Right atrium auricular region (tissue), 2 donors: ENCODE measurements at regions not wholly inside any gene's neighbourhood (a gene's known extent, or its start where the extent isn't known, plus 50 kb on each side); places are given as distances from the start of the nearest gene placed in this dataset.

ENCODE experiments used
- DNase-seq: peaks from one replicate; pipeline ENCODE4 v3.0.0-alpha.2; 2019; ENCODE audit warnings: low spot score
- H3K27ac ChIP-seq, 2 donors: fragments of 200-600 bp; sonication (generic); 1 replicate in 1 of 2; 2 replicates in 1 of 2; pipeline ENCODE4 v1.5.1; 2016 to 2019
- H3K27me3 ChIP-seq, 2 donors: fragments of 200-600 bp; sonication (generic); one replicate each; pipeline versions ENCODE4 v1.5.1 to v1.6.0; 2017 to 2019
- H3K36me3 ChIP-seq: fragments of 200-600 bp; sonication (generic); one replicate; pipeline ENCODE4 v1.5.1; 2016
- H3K4me1 ChIP-seq, 2 donors: fragments of 200-600 bp; sonication (generic); one replicate each; pipeline versions ENCODE4 v1.5.1 to v1.6.0; 2017 to 2019
- H3K4me3 ChIP-seq, 2 donors: fragments of 200-600 bp; sonication (generic); 1 replicate in 1 of 2; 2 replicates in 1 of 2; pipeline ENCODE4 v1.5.1; 2017 to 2019; ENCODE audit warnings: mild to moderate bottlenecking in 1 of 2, moderate library complexity in 1 of 2
- H3K9me3 ChIP-seq, 2 donors: fragments of 200-600 bp; sonication (generic); one replicate each; pipeline ENCODE4 v1.5.1; 2019
- CTCF ChIP-seq, 2 donors: fragments of 200-600 bp; sonication (generic); IDR thresholded peaks; one replicate each; pipeline ENCODE4 v1.5.1; 2019; ENCODE audit warnings: antibody characterized with exemption in 2 of 2

GRCh38 chr11:97460091-97460490, 1070.3 kb downstream of the JRKL start:
- Histone ChIP-seq H3K4me3 (no peak overlapping the region), H3K9me3 (peaks cover 0 to 12% of the 10 kb centered on the region in 2 donors), H3K4me1 (no peaks in the 10 kb centered on the region), H3K36me3 (no peaks in the 10 kb centered on the region), H3K27ac (no peak overlapping the region), H3K27me3 (no peaks in the 10 kb centered on the region)
- no peak for TF ChIP-seq CTCF (IDR thresholded peaks at IDR 0.05)
- DNase-seq: no peak

DNA sequence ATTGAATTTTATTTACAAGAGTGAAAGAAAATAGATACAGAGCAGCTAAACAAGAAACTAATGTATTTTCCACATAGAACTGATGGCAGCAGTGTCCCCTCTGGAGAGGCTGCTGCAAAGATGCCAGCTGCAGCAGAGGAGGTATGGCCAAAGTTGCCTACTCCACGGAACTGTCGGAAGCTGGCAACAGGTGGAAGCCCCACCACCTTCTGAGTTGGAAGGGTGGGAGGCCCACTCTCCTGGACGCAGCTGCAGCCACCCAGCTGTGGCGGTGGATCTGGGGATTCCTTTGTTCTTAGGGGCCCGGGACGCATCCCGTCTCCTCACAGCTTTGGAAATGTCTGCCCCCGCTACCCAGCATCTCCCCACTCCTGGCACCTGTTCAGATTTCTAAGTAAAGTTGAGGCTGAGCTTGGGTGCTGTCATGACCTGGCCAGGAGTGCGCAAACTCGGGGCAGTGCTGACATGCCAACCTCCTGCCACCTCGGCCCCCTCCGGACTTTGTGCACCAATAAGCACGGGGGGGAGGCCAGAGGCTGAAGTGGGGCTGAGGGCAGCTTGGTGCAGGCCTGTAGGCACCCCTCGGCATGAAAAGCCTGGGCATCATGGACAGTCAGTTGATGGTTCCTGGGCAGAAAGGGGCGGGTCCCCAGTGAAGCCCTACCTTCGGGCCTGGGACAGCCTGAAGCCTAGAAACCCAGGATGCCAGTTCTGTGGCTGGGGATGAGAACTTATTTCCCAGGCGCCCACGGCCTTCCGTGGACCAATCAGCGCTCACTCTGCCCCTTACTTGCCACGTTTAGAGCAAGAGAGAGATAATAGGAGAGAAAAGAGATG, 1071.4 kb downstream of the JRKL start:
- Histone ChIP-seq H3K27me3 (no peaks in the 10 kb centered on the region), H3K4me1 (no peaks in the 10 kb centered on the region), H3K36me3 (no peaks in the 10 kb centered on the region), H3K9me3 (peaks cover 0 to 12% of the 10 kb centered on the region in 2 donors), H3K27ac (no peak overlapping the region), H3K4me3 (no peak overlapping the region)
- DNase-seq: no peak
- TF ChIP-seq CTCF (IDR thresholded peaks at IDR 0.05): no peak

GRCh38 chr11:97461934-97462333, 1072.1 kb downstream of the JRKL start:
- peaks cover 0 to 12% of the 10 kb centered on the region in 2 donors for H3K9me3 ChIP-seq
- H3K4me3 ChIP-seq: no peak overlapping the region
- no peak for TF ChIP-seq CTCF (IDR thresholded peaks at IDR 0.05)
- no peaks in the 10 kb centered on the region for H3K36me3 ChIP-seq
- no peaks in the 10 kb centered on the region for H3K27me3 ChIP-seq
- H3K4me1 ChIP-seq: no peaks in the 10 kb centered on the region
- H3K27ac ChIP-seq: no peak overlapping the region
- no peak for DNase-seq

DNA sequence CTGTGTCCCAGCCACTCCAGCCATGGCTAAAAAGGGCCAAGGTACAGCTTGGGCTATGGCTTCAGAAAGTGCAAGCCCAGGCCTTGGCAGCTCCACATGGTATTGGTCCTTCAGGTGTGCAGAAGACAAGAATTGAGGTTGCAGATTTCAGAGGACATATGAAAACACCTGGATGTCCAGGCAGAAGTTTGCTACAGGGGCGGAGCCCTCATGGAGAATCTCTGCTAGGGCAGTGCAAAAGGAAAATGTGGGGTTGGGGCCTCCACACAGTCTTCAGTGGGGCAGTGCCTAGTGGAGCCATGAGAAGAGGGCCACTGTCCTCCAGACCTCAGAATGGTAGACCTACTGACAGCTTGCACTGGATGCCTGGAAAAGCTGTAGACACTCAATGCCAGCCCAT, 1074.1 kb downstream of the JRKL start:
- no peak overlapping the region for H3K4me3 ChIP-seq
- H3K9me3 ChIP-seq: peaks cover 0 to 12% of the 10 kb centered on the region in 2 donors
- no peaks in the 10 kb centered on the region for H3K36me3 ChIP-seq
- no peaks in the 10 kb centered on the region for H3K4me1 ChIP-seq
- no peak overlapping the region for H3K27ac ChIP-seq
- no peak for DNase-seq
- H3K27me3 ChIP-seq: no peaks in the 10 kb centered on the region
- no peak for TF ChIP-seq CTCF (IDR thresholded peaks at IDR 0.05)

DNA sequence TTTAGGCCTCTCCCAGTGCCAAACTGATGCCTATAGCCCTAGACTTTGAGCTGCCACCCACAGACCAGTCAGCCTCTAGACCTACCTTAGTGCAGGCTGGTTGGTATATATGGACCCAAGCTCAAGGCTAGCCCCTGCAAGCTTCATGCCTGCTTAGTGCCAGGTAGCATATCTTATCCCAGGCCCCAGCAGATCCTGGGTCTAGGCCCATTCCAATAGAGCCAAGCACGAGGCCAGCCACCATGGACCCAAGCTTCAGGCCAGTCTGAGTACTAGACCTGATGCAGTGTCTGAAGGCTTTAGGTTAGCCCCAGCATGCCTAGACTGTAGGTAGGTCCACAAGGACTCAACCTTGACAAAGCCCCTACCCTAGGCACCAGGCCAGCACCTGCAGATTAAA, 1081.7 kb downstream of the JRKL start:
- Histone ChIP-seq H3K4me3 (no peak overlapping the region), H3K27ac (no peak overlapping the region), H3K36me3 (no peaks in the 10 kb centered on the region), H3K9me3 (peaks cover 6 to 31% of the 10 kb centered on the region in 2 donors), H3K27me3 (no peaks in the 10 kb centered on the region), H3K4me1 (no peaks in the 10 kb centered on the region)
- DNase-seq: no peak
- TF ChIP-seq CTCF (IDR thresholded peaks at IDR 0.05): no peak

GRCh38 chr11:97487387-97487786, 1097.6 kb downstream of the JRKL start:
- no peak for DNase-seq
- no peaks in the 10 kb centered on the region for H3K36me3 ChIP-seq
- TF ChIP-seq CTCF (IDR thresholded peaks at IDR 0.05): no peak
- H3K4me3 ChIP-seq: no peak overlapping the region
- H3K9me3 ChIP-seq: no peaks in the 10 kb centered on the region
- no peaks in the 10 kb centered on the region for H3K27me3 ChIP-seq
- H3K27ac ChIP-seq: no peak overlapping the region
- H3K4me1 ChIP-seq: no peaks in the 10 kb centered on the region
